Calu3 (cell line): ENCODE measurements at regions not wholly inside any gene's neighbourhood (a gene's known extent, or its start where the extent isn't known, plus 50 kb on each side); places are given as distances from the start of the nearest gene placed in this dataset.

Source experiments
- BruUV-seq: library from RNA; stranded (reverse); fragments of 400-500 nt; replicated peaks from 2 replicates; lab custom pipeline; 2021; lab: Mats Ljungman, UMichigan
- CTCF ChIA-PET: fragments of 300-600 bp; sonication (Branson Sonifier 250); formaldehyde crosslinking; loops from one replicate; lab custom pipeline; 2022; ENCODE audit warnings: antibody characterized with exemption; lab: Charles Lee
- DNase-seq: peaks from one replicate; pipeline ENCODE4 v3.0.0; 2022
- H3K27ac Mint-ChIP-seq: one replicate; pipeline ENCODE4 v1.8.0; 2022; ENCODE audit warnings: mixed read lengths; ENCODE audit not compliant: unreplicated experiment
- H3K27me3 Mint-ChIP-seq: one replicate; pipeline ENCODE4 v1.8.0; 2022; ENCODE audit warnings: mixed read lengths; ENCODE audit not compliant: unreplicated experiment
- H3K36me3 Mint-ChIP-seq: one replicate; pipeline ENCODE4 v1.8.0; 2022; ENCODE audit warnings: mild to moderate bottlenecking, moderate library complexity, mixed read lengths; ENCODE audit not compliant: insufficient read depth, unreplicated experiment
- H3K4me1 Mint-ChIP-seq: one replicate; pipeline ENCODE4 v1.8.0; 2022; ENCODE audit warnings: mild to moderate bottlenecking, low read depth, mixed read lengths; ENCODE audit not compliant: unreplicated experiment
- H3K4me3 Mint-ChIP-seq: one replicate; pipeline ENCODE4 v1.8.0; 2022; ENCODE audit warnings: mild to moderate bottlenecking, low read depth, moderate library complexity, mixed read lengths; ENCODE audit not compliant: unreplicated experiment
- H3K9me3 Mint-ChIP-seq: one replicate; pipeline ENCODE4 v1.8.0; 2022; ENCODE audit warnings: low read depth, mixed read lengths; ENCODE audit not compliant: unreplicated experiment
- CTCF ChIP-seq: fragments of 200-600 bp; IDR thresholded peaks from one replicate; pipeline ENCODE4 v1.8.0; 2022; ENCODE audit warnings: antibody characterized with exemption; ENCODE audit not compliant: unreplicated experiment
- intact Hi-C: fragments of 100-400 bp; cut with micrococcal nuclease; formaldehyde crosslinking; loops from one replicate; pipeline ENCODE4 v1.10.0; 2022; ENCODE audit not compliant: unreplicated experiment

DNA sequence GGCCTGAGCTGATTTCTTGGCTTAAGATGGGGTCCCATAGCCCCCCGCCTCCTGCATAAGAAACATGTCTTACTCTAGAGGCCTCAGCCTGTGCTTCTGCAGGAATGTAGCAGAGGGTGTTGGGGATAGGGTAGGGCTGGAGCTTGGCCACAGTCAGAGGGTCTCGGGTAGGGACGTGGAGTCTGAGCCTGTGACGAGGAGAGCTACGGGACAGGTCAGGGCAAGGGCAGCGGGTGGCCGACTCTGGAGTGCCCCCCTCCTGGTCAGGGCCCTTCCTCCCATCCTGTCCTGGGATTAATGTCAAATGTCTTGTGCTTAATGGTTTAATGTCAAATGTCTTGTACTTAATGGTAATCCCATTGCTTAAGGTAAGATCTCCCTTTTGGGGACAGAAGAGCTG is 130.4 kb downstream of the GLI2 start:
- H3K9me3 Mint-ChIP-seq, result no peaks in the 10 kb centered on the region
- H3K27me3 Mint-ChIP-seq, result peaks cover 46% of the 10 kb centered on the region
- intact Hi-C loops, result no loop called here
- BruUV-seq, result no TSS peak
- no peak for TF ChIP-seq CTCF
- H3K4me1 Mint-ChIP-seq, result peaks cover 10% of the 10 kb centered on the region
- CTCF ChIA-PET, result no interaction called here
- no peak overlapping the region for H3K27ac Mint-ChIP-seq
- no peaks in the 10 kb centered on the region for H3K36me3 Mint-ChIP-seq
- no peak overlapping the region for H3K4me3 Mint-ChIP-seq
- no peak for DNase-seq

GRCh38 chr2:120866483-120867140 is 130.9 kb downstream of the GLI2 start:
- intact Hi-C loops, result no loop called here
- CTCF ChIA-PET, result no interaction called here
- Mint-ChIP-seq H3K27me3 (peaks cover 46% of the 10 kb centered on the region), H3K9me3 (no peaks in the 10 kb centered on the region), H3K27ac (no peak overlapping the region), H3K4me1 (peaks cover 10% of the 10 kb centered on the region), H3K4me3 (peak overlapping the region; percentile 31), H3K36me3 (no peaks in the 10 kb centered on the region)
- BruUV-seq, result no TSS peak
- no peak for DNase-seq
- TF ChIP-seq CTCF, result no peak

DNA sequence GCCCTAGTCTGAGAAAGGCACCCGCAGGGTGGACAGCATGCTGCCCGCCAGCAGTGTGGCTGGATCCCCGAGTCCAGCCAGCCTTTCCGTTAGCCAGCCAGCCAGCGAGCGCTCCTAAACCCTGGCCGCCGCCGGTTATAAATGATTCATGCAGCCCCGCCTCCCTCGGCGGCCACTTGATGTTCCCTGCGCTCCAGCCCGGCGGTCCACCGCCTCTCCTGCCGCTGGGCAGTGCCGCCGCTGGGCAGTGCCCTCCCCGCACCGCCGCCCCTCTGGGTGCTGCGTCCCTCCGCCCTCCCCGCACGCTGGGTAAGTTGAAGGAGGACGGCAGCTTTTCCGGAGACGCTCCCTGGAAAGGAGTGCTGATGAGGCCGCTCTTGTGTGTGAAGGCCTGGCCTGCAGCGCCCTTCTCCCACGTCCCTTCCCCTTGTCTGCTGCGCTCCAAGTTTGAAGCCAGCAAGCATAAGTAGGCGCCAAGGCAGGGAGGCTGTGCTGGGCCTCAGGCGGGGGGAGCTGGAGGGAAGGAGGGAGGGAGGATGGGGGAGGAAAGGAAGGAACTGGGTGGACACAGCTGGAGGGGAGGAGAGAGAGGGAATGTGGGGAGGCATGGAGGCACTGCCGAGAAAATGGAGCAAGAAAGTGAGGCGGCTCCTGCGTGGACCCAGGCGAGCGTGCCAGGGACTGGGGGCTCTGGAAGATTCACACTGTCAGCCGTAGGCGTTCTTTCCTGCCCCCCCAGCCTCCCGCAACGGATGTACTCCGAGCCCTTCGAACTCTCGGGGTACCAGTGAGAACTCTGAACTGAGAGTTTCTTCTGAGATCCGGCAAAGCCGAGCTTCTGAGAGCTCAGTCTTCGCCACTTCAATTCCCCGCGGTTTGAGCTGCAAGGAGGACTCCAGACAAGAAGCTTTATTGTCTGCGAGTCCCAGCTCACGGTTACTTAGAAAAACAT is 131.9 kb downstream of the GLI2 start:
- BruUV-seq, result no TSS peak
- Mint-ChIP-seq H3K27ac (no peak overlapping the region), H3K27me3 (peaks cover 46% of the 10 kb centered on the region), H3K36me3 (no peaks in the 10 kb centered on the region), H3K4me1 (peaks cover 10% of the 10 kb centered on the region), H3K4me3 (peak overlapping the region; percentile 31), H3K9me3 (no peaks in the 10 kb centered on the region)
- CTCF ChIA-PET, result no interaction called here
- no peak for TF ChIP-seq CTCF
- DNase-seq, result peak; percentile 64
- intact Hi-C loops, result no loop called here

DNA sequence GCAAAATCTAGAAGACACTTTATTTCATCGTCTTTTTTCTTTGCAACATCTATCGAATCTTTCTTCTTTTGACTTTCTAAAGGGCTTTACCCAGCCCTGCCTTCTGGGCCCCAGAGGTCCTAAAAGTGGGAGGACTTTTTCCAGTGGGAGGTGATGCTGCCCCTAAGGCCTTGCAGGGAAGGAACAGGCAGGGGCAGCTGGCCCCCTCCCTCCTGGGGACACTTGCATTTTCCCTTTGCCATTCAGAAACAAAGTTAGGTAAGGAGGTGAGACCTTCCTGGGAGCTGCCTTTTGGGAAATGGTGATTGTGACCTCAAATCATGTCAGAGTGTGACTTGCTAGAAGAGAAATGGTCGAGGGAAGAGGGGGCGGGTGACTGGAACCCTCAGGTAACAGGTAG is 132.7 kb downstream of the GLI2 start:
- CTCF ChIA-PET, result no interaction called here
- Mint-ChIP-seq H3K27ac (no peak overlapping the region), H3K36me3 (no peaks in the 10 kb centered on the region), H3K4me3 (no peak overlapping the region), H3K27me3 (peaks cover 49% of the 10 kb centered on the region), H3K4me1 (peaks cover 9% of the 10 kb centered on the region), H3K9me3 (no peaks in the 10 kb centered on the region)
- BruUV-seq, result no TSS peak
- no peak for TF ChIP-seq CTCF
- DNase-seq, result no peak
- intact Hi-C loops, result no loop called here
